GM18511 (cell line): ENCODE measurements at regions not wholly inside any gene's neighbourhood (a gene's known extent, or its start where the extent isn't known, plus 50 kb on each side); places are given as distances from the start of the nearest gene placed in this dataset.

Experiments used
- ATAC-seq: cut with Tn5 transposase; IDR thresholded peaks from one replicate; pipeline ENCODE4 v1.9.1; 2021; ENCODE audit warnings: mild to moderate bottlenecking, moderate library complexity; ENCODE audit not compliant: unreplicated experiment

- no peak for ATAC-seq
These were observed 852.3 kb downstream of the QKI start for GRCh38 chr6:164266851-164267250.

GRCh38 chr6:164262348-164262747 is 847.8 kb downstream of the QKI start:
- ATAC-seq: no peak

- no peak for ATAC-seq
These were observed 843.9 kb downstream of the QKI start for GRCh38 chr6:164258421-164258820.

- no peak for ATAC-seq
These were observed 838.4 kb downstream of the QKI start for GRCh38 chr6:164252948-164253347.

GRCh38 chr6:164252291-164252690 is 837.8 kb downstream of the QKI start:
- no peak for ATAC-seq

- no peak for ATAC-seq
These were observed 832.6 kb downstream of the QKI start for GRCh38 chr6:164247106-164247505.

GRCh38 chr6:164246082-164246481 is 831.6 kb downstream of the QKI start:
- no peak for ATAC-seq

- ATAC-seq: no peak
These were observed 829.4 kb downstream of the QKI start for GRCh38 chr6:164243949-164244348.

- ATAC-seq: no peak
These were observed 828.6 kb downstream of the QKI start for GRCh38 chr6:164243012-164243610.

- ATAC-seq: no peak
These were observed 816.3 kb downstream of the QKI start for GRCh38 chr6:164230804-164231203.

- ATAC-seq: no peak
These were observed 815.7 kb downstream of the QKI start for GRCh38 chr6:164230259-164230658.

GRCh38 chr6:164229716-164230115 is 815.2 kb downstream of the QKI start:
- no peak for ATAC-seq

- ATAC-seq: no peak
These were observed 813.5 kb downstream of the QKI start for GRCh38 chr6:164227952-164228522.

GRCh38 chr6:164216839-164217238 is 802.3 kb downstream of the QKI start:
- no peak for ATAC-seq

- no peak for ATAC-seq
These were observed 801.9 kb downstream of the QKI start for GRCh38 chr6:164216368-164216767.

- no peak for ATAC-seq
These were observed 799.5 kb downstream of the QKI start for GRCh38 chr6:164214066-164214465.

- no peak for ATAC-seq
These were observed 796.7 kb downstream of the QKI start for GRCh38 chr6:164211254-164211653.

- ATAC-seq: no peak
These were observed 796.3 kb downstream of the QKI start for GRCh38 chr6:164210783-164211182.

GRCh38 chr6:164210323-164210722 is 795.8 kb downstream of the QKI start:
- no peak for ATAC-seq

- no peak for ATAC-seq
These were observed 793.9 kb downstream of the QKI start for GRCh38 chr6:164208371-164208770.

- ATAC-seq: no peak
These were observed 792.4 kb downstream of the QKI start for GRCh38 chr6:164206807-164207423.

GRCh38 chr6:164200071-164200470 is 785.6 kb downstream of the QKI start:
- ATAC-seq: no peak

GRCh38 chr6:164195942-164196281 is 781.4 kb downstream of the QKI start:
- no peak for ATAC-seq
